Iris pigment epithelial cell (primary cell): ENCODE measurements at regions not wholly inside any gene's neighbourhood (a gene's known extent, or its start where the extent isn't known, plus 50 kb on each side); places are given as distances from the start of the nearest gene placed in this dataset.

ENCODE experiments used
- DNase-seq: peaks from one replicate; pipeline ENCODE4 v3.0.0-alpha.2; 2011; ENCODE audit warnings: low read depth

DNA sequence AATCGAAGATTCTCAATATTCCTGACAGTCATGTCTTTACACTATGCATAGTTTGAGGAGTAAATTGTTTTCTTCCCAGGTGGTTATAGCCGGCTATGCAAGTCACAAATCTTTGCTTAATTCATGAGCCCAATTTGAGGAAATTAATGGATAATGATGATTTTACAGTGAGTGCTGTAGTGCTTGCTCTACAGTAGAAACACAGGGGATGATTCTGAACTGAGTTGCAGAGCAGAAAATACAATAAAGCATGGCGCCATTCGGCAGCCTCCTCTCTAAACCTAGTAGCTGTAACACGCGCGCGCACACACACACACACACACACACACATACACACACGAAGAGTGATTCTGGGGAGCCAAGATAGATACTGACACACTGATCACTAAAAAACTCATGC lies 181.7 kb upstream of the DPH6 start:
- DNase-seq, result no peak

DNA sequence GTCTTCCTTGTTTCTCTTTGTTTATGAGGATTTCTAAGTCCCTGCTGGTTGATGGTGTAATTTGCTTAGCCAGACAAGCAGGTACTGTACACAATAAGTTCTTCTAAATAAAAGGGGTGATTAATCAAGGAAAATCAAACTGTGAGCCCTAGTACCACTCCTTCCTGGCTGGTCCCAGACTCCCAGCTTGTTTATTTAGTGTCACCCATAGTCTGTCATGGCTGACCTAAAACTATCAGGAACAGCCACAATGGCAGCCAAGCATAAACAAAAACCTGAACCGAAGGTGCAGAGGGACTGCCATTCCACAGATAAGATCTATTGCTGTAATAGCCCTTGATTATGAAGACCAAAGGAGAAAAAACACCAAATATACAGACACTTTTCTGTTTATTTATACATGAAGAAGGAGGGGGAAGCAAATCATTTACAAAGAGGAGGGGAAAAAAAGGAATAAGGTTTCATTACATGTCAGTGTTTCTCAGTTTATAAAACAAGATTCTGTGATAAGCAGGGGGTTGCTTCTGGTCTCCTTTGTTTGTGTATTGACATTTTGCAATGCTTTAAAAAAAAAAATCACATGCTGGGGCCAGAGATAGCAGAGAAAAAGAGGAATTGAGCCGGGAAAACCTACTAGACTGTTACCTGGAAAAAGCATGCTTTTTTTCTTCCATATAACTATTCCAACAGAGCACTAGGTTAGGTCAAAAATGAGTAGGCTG lies 182.4 kb upstream of the DPH6 start:
- DNase-seq, result no peak

- DNase-seq, result peak; percentile 72
Measured at GRCh38 chr15:35736150-35736549, 190.2 kb upstream of the DPH6 start.

- peak; percentile 37 for DNase-seq
Measured at GRCh38 chr15:35737441-35737840, 191.5 kb upstream of the DPH6 start.

DNA sequence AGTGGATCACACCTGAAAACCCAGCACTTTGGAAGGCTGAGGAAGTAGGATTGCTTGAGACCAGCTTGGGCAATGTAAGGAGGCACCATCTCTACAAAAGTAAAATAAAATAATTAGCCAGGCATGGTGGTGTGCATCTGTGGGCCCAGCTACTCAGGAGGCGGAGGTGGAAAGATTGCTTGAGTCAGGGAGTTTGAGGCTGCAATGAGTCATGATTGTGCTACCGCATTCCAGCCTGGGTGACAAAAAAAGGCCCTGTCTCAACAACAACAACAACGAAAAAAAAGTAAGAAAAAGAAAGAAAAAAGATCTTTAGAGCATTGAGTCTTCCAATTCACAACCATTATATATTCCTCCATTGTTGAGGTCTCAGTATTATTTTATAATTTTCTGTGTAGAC lies 192.4 kb upstream of the DPH6 start:
- DNase-seq, result peak; percentile 92

DNA sequence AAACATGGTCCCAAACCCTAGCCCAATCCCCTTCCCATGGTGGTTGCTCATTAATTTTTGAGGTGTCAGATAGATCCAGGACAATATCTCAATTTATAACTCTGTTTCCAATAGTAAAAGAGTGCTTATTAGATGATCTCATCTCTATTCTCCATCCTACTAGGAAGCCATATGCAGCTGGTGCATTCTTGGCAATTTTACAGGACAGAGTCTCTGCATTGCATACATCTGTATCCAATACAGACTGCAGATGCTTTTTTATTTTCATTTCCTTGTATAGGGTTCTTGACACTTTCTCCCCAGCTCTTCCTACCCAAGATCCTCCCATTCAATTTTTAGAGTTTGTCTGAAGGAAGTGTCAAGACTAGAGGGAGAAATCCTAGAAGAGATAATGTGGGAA lies 194.8 kb upstream of the DPH6 start:
- peak; percentile 78 for DNase-seq

- no peak for DNase-seq
Measured at GRCh38 chr15:35741395-35741794, 195.4 kb upstream of the DPH6 start.

- DNase-seq, result peak; percentile 79
Measured at GRCh38 chr15:35741881-35742280, 195.9 kb upstream of the DPH6 start.

DNA sequence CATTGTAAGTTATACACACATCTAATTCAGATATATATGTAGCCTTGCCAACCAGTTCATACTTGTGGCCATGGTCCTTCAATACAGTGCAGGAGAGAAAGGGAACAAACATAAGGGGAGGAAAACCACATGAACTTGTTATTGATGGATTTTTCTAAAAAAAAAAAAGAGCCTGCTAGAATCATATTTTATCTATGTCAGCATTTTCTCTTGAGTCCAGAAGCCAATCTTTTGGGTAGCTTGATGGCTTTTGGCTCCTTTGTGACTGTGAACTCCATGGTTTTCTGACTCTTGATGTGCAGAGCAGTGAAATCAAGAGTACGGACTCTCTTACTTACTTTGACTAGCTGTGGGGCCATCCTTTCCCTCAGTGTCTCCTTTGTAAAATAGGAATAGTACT lies 197.4 kb upstream of the DPH6 start:
- DNase-seq, result no peak

- peak; percentile 68 for DNase-seq
Measured at GRCh38 chr15:35746121-35746520, 200.2 kb upstream of the DPH6 start.

DNA sequence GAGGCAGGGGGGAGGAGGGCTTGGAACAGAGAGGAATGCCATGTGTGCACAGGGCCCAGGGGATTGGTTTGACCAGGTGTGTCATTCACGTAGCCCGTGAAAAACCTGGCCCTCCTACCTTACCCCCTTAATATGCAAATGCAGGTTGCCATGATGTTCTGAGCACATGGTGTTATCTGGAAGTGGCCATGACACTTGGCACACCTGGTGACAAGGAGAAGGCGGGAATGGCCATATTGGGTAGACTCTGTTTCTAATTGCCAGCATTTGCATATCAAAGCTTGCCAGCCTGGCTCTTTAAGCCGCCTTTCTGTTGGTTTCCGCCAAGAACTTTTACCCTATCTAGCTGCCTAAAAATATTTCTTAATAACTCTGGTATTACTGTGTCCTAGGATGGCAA lies 202.1 kb upstream of the DPH6 start:
- DNase-seq, result no peak

GRCh38 chr15:35750051-35750450 lies 204.1 kb upstream of the DPH6 start:
- DNase-seq, result no peak

- DNase-seq, result peak; percentile 78
Measured at GRCh38 chr15:35751413-35752133, 205.6 kb upstream of the DPH6 start.

GRCh38 chr15:35752134-35752466 lies 206.1 kb upstream of the DPH6 start:
- DNase-seq, result no peak

DNA sequence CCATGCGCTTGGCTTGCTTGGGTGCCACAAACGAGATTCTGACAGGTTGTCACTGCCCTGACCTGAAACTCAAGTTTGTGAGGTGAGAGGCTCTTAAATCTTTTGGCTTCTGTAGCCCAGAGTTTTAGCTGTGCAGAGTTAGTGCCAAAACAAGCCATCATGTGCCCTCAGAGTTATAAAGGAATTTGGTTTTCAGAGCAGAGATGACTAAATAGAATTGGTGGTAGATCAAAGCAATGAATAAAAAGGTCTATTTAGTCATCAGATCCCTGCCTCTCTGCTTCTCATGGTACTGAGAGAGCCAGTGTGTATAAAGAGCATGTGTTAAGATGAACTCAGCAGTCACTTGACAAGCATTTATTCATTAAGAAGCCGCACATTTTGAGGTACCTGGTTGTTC lies 207.5 kb upstream of the DPH6 start:
- DNase-seq, result peak; percentile 60

DNA sequence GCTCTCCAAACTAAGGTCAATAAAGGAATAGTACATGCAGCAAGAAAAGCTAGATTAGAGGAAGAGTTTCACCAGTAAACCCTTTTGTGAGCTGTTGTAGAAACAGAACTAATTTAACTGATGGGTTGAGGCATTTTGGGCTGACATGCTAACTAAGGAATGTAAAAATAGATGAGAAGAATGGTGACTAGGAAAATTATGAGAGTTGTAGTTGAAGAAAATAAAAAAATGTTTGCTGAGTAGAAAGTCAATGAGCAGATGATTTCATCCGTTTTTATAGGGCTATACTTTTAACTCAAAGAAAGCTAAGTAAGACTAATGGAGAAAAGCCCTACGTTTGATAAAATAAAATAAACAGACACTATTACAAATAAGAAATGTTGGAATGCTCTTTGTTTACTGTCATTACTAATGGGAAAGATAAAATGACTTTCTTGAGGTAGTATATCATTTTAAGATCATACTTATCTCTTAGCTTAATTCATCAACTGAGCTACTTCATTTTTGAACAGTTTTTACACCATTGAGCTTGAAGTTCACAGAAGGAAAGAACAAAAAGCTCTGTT lies 209.4 kb upstream of the DPH6 start:
- DNase-seq, result no peak

GRCh38 chr15:35756623-35757022 lies 210.7 kb upstream of the DPH6 start:
- no peak for DNase-seq

DNA sequence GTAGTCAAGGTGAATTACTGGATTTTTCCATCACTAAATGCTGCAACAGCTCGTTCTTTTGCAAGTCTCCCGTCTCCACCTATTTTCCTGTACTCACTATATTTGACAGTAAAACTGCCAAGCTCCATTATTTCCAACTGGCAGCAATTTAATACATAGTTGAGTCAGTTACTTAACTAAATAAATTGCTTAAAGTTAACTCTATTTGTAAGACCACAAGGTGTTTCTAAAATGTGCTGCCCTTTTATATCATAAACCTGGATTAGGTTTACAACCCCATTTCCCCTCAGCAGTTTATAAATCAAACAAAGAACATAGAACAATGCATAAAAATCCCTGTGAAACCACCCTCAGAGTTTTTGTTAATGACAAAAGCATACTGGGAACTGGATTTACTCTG lies 211.4 kb upstream of the DPH6 start:
- DNase-seq, result no peak

GRCh38 chr15:35757765-35758164 lies 211.8 kb upstream of the DPH6 start:
- DNase-seq, result no peak

DNA sequence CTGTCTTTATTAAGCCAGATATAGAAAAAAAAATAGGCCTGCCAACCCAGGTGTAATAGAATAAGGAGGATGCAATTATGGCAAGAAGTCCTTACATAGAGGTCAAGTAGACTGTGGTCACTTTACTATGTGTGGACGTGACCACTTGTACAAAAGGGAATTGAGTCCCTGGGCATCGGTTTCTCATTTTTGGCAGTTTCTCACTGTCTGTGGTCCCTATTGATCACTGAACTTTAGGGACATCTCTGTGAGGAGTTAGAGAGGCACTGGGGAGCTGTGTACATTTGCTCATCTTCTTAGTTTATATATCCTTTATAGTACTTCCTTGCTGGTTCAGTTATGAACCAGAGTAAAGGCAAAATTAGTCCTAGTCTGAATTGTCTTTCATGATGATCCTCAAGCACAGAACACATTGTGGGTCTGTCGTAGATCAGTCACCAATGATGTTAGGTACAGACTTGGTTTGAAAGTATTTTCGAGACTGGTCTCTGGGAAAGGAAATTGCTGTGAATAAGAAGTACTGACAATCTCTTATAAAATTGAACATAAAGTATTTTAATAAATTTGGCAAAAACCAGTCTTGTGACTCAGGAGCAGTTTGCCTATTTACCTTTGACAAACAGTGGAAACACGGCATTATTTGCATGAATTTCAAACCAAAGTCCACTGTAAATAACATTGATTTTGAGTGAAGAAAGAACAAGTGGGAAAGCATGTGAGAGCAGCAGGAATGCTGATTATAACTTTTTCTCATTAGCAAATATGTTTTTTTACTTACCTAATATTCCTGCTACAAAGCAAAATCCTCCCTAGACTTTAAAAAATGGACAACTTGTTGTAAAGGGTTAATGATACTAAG lies 218.9 kb upstream of the DPH6 start:
- no peak for DNase-seq

GRCh38 chr15:35768949-35769348 lies 223.0 kb upstream of the DPH6 start:
- DNase-seq, result no peak

DNA sequence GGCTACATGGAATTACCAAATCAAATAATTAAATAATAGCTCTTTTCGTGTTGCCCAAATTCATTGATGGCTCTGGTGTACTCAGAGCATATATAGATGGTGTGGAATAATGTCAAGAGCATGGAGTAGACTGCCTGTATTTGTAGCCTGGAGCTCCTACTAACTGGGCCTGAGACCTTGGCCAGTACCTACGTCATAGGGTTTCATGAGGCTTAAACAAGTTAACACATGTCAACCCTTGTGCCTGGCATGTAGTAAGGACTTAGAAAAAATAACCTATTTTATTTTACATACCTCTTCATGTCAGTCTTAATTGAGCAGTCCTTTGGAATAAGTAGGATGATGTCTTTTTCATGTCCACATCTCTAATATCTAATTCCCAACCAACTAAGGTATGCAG lies 223.7 kb upstream of the DPH6 start:
- DNase-seq, result no peak
